Activated naive CD8-positive, alpha-beta T cell treated with anti-CD3 and anti-CD28 coated beads, Interleukin-2, amount 50 U/mL, for 24 hours (primary cell): ENCODE measurements at regions not wholly inside any gene's neighbourhood (a gene's known extent, or its start where the extent isn't known, plus 50 kb on each side); places are given as distances from the start of the nearest gene placed in this dataset.

ENCODE experiments used
- ATAC-seq: fragments of 150-1000 bp; cut with Tn5 transposase; one replicate; pipeline ENCODE4 v1.10.0; 2021
- DNase-seq: peaks from one replicate; pipeline ENCODE4 v3.0.0; 2021
- H3K27ac Mint-ChIP-seq: one replicate; pipeline ENCODE4 v1.8.0; 2021; ENCODE audit warnings: mild to moderate bottlenecking, mixed read lengths
- H3K27me3 Mint-ChIP-seq: one replicate; pipeline ENCODE4 v1.8.0; 2021; ENCODE audit warnings: mixed read lengths
- H3K36me3 Mint-ChIP-seq: one replicate; pipeline ENCODE4 v1.8.0; 2021; ENCODE audit warnings: low read depth, mixed read lengths
- H3K4me1 Mint-ChIP-seq: one replicate; pipeline ENCODE4 v1.8.0; 2021; ENCODE audit warnings: mixed read lengths
- H3K4me3 Mint-ChIP-seq: one replicate; pipeline ENCODE4 v1.8.0; 2021; ENCODE audit warnings: mild to moderate bottlenecking, moderate library complexity, mixed read lengths
- H3K9me3 Mint-ChIP-seq: one replicate; pipeline ENCODE4 v1.8.0; 2021; ENCODE audit warnings: mixed read lengths

GRCh38 chr20:40809361-40809760 lies 120.3 kb upstream of the MAFB start:
- DNase-seq = no peak
- no peak overlapping the region for H3K4me3 Mint-ChIP-seq
- peaks cover 5% of the 10 kb centered on the region for H3K27me3 Mint-ChIP-seq
- ATAC-seq = no peak
- no peaks in the 10 kb centered on the region for H3K9me3 Mint-ChIP-seq
- no peaks in the 10 kb centered on the region for H3K4me1 Mint-ChIP-seq
- H3K36me3 Mint-ChIP-seq = no peaks in the 10 kb centered on the region
- H3K27ac Mint-ChIP-seq = no peak overlapping the region

- Mint-ChIP-seq H3K27ac (no peak overlapping the region), H3K9me3 (no peaks in the 10 kb centered on the region), H3K27me3 (peaks cover 3% of the 10 kb centered on the region), H3K36me3 (no peaks in the 10 kb centered on the region), H3K4me3 (no peak overlapping the region), H3K4me1 (no peaks in the 10 kb centered on the region)
- no peak for DNase-seq
- no peak for ATAC-seq
These were observed 121.4 kb upstream of the MAFB start for GRCh38 chr20:40810332-40811000.

GRCh38 chr20:40811004-40811403 lies 122.0 kb upstream of the MAFB start:
- no peak for ATAC-seq
- H3K4me1 Mint-ChIP-seq = no peaks in the 10 kb centered on the region
- H3K36me3 Mint-ChIP-seq = no peaks in the 10 kb centered on the region
- no peaks in the 10 kb centered on the region for H3K9me3 Mint-ChIP-seq
- H3K27me3 Mint-ChIP-seq = no peaks in the 10 kb centered on the region
- no peak overlapping the region for H3K27ac Mint-ChIP-seq
- DNase-seq = no peak
- no peak overlapping the region for H3K4me3 Mint-ChIP-seq

- Mint-ChIP-seq H3K27me3 (no peaks in the 10 kb centered on the region), H3K27ac (no peak overlapping the region), H3K9me3 (no peaks in the 10 kb centered on the region), H3K4me1 (no peaks in the 10 kb centered on the region), H3K36me3 (no peaks in the 10 kb centered on the region), H3K4me3 (no peak overlapping the region)
- DNase-seq = no peak
- no peak for ATAC-seq
These were observed 122.8 kb upstream of the MAFB start for GRCh38 chr20:40811660-40812414.

- no peaks in the 10 kb centered on the region for H3K36me3 Mint-ChIP-seq
- no peak for ATAC-seq
- H3K4me3 Mint-ChIP-seq = no peak overlapping the region
- H3K4me1 Mint-ChIP-seq = no peaks in the 10 kb centered on the region
- H3K27ac Mint-ChIP-seq = no peak overlapping the region
- H3K27me3 Mint-ChIP-seq = no peaks in the 10 kb centered on the region
- no peak for DNase-seq
- no peaks in the 10 kb centered on the region for H3K9me3 Mint-ChIP-seq
These were observed 123.4 kb upstream of the MAFB start for GRCh38 chr20:40812415-40812925.

GRCh38 chr20:40813029-40813431 lies 124.0 kb upstream of the MAFB start:
- no peaks in the 10 kb centered on the region for H3K36me3 Mint-ChIP-seq

GRCh38 chr20:40813708-40814630 lies 124.9 kb upstream of the MAFB start:
- ATAC-seq = no peak
- Mint-ChIP-seq H3K4me1 (no peaks in the 10 kb centered on the region), H3K36me3 (no peaks in the 10 kb centered on the region), H3K4me3 (no peak overlapping the region), H3K27ac (no peak overlapping the region), H3K27me3 (no peaks in the 10 kb centered on the region), H3K9me3 (peaks cover 11% of the 10 kb centered on the region)
- DNase-seq = no peak

More at GRCh38 chr20:40813029-40813431, 124.0 kb upstream of the MAFB start:
- Mint-ChIP-seq H3K9me3 (peaks cover 3% of the 10 kb centered on the region), H3K4me3 (no peak overlapping the region), H3K27me3 (no peaks in the 10 kb centered on the region), H3K4me1 (no peaks in the 10 kb centered on the region), H3K27ac (no peak overlapping the region)
- no peak for DNase-seq
- no peak for ATAC-seq

GRCh38 chr20:40814631-40814960 lies 125.6 kb upstream of the MAFB start:
- H3K27ac Mint-ChIP-seq = no peak overlapping the region
- no peak for DNase-seq
- H3K4me1 Mint-ChIP-seq = no peaks in the 10 kb centered on the region
- H3K9me3 Mint-ChIP-seq = peaks cover 11% of the 10 kb centered on the region
- H3K36me3 Mint-ChIP-seq = no peaks in the 10 kb centered on the region
- no peak overlapping the region for H3K4me3 Mint-ChIP-seq
- no peak for ATAC-seq
- H3K27me3 Mint-ChIP-seq = no peaks in the 10 kb centered on the region

GRCh38 chr20:40815156-40816038 lies 126.4 kb upstream of the MAFB start:
- H3K36me3 Mint-ChIP-seq = no peaks in the 10 kb centered on the region
- peaks cover 11% of the 10 kb centered on the region for H3K9me3 Mint-ChIP-seq
- DNase-seq (no peak), ATAC-seq (no peak)
- no peaks in the 10 kb centered on the region for H3K4me1 Mint-ChIP-seq
- no peak overlapping the region for H3K4me3 Mint-ChIP-seq
- no peaks in the 10 kb centered on the region for H3K27me3 Mint-ChIP-seq
- H3K27ac Mint-ChIP-seq = no peak overlapping the region

GRCh38 chr20:40816039-40816352 lies 127.0 kb upstream of the MAFB start:
- Mint-ChIP-seq H3K27me3 (no peaks in the 10 kb centered on the region), H3K4me3 (no peak overlapping the region), H3K27ac (no peak overlapping the region), H3K9me3 (peaks cover 11% of the 10 kb centered on the region), H3K36me3 (no peaks in the 10 kb centered on the region), H3K4me1 (no peaks in the 10 kb centered on the region)
- ATAC-seq = no peak
- no peak for DNase-seq

GRCh38 chr20:40821429-40821828 lies 132.4 kb upstream of the MAFB start:
- DNase-seq (no peak), ATAC-seq (no peak)
- Mint-ChIP-seq H3K9me3 (peaks cover 23% of the 10 kb centered on the region), H3K4me1 (no peaks in the 10 kb centered on the region), H3K27me3 (peaks cover 3% of the 10 kb centered on the region), H3K27ac (no peak overlapping the region), H3K4me3 (no peak overlapping the region), H3K36me3 (no peaks in the 10 kb centered on the region)

GRCh38 chr20:40826699-40827098 lies 137.7 kb upstream of the MAFB start:
- peaks cover 13% of the 10 kb centered on the region for H3K9me3 Mint-ChIP-seq
- ATAC-seq (no peak), DNase-seq (no peak)
- no peaks in the 10 kb centered on the region for H3K36me3 Mint-ChIP-seq
- no peak overlapping the region for H3K27ac Mint-ChIP-seq
- no peak overlapping the region for H3K4me3 Mint-ChIP-seq
- H3K27me3 Mint-ChIP-seq = peaks cover 3% of the 10 kb centered on the region
- H3K4me1 Mint-ChIP-seq = no peaks in the 10 kb centered on the region

- Mint-ChIP-seq H3K27ac (no peak overlapping the region), H3K36me3 (peaks cover 2% of the 10 kb centered on the region), H3K27me3 (no peaks in the 10 kb centered on the region), H3K9me3 (peaks cover 9% of the 10 kb centered on the region), H3K4me1 (no peaks in the 10 kb centered on the region), H3K4me3 (no peak overlapping the region)
- DNase-seq (no peak), ATAC-seq (no peak)
These were observed 146.3 kb upstream of the MAFB start for GRCh38 chr20:40835321-40835720.

GRCh38 chr20:40838509-40838908 lies 149.5 kb upstream of the MAFB start:
- no peak overlapping the region for H3K4me3 Mint-ChIP-seq
- H3K36me3 Mint-ChIP-seq = peaks cover 2% of the 10 kb centered on the region
- H3K27ac Mint-ChIP-seq = no peak overlapping the region
- H3K27me3 Mint-ChIP-seq = no peaks in the 10 kb centered on the region
- H3K4me1 Mint-ChIP-seq = no peaks in the 10 kb centered on the region
- H3K9me3 Mint-ChIP-seq = peaks cover 9% of the 10 kb centered on the region
- no peak for ATAC-seq
- DNase-seq = no peak
